ENCODE measurements at regions not wholly inside any gene's neighbourhood (a gene's known extent, or its start where the extent isn't known, plus 50 kb on each side); places are given as distances from the start of the nearest gene placed in this dataset.

- TF ChIP-seq ZNF3 (CRISPR knock-in tag; IDR thresholded peaks at IDR 0.05), result no peak
- no peak for TF ChIP-seq ZNF451 (CRISPR knock-in tag; IDR thresholded peaks at IDR 0.05)
- TF ChIP-seq RNF2 (conservative IDR thresholded peaks at IDR 0.05; ENCODE audit: low read depth), result no peak
- no peak for TF ChIP-seq CC2D1A (CRISPR knock-in tag; IDR thresholded peaks at IDR 0.05)
- TF ChIP-seq FOXK1 (CRISPR knock-in tag; IDR thresholded peaks at IDR 0.05; ENCODE audit: borderline replicate concordance, low read depth), result no peak
- no peak for TF ChIP-seq ZNF136 (CRISPR knock-in tag; IDR thresholded peaks at IDR 0.05; ENCODE audit: low read depth)
Observed at GRCh38 chr2:221314786-221315185, 257.3 kb downstream of the EPHA4 start.
